ENCODE measurements at regions not wholly inside any gene's neighbourhood (a gene's known extent, or its start where the extent isn't known, plus 50 kb on each side); places are given as distances from the start of the nearest gene placed in this dataset.

GRCh38 chr12:73623421-73623820 is 914.2 kb upstream of the ATXN7L3B start:
- TF ChIP-seq, protein P1, sequence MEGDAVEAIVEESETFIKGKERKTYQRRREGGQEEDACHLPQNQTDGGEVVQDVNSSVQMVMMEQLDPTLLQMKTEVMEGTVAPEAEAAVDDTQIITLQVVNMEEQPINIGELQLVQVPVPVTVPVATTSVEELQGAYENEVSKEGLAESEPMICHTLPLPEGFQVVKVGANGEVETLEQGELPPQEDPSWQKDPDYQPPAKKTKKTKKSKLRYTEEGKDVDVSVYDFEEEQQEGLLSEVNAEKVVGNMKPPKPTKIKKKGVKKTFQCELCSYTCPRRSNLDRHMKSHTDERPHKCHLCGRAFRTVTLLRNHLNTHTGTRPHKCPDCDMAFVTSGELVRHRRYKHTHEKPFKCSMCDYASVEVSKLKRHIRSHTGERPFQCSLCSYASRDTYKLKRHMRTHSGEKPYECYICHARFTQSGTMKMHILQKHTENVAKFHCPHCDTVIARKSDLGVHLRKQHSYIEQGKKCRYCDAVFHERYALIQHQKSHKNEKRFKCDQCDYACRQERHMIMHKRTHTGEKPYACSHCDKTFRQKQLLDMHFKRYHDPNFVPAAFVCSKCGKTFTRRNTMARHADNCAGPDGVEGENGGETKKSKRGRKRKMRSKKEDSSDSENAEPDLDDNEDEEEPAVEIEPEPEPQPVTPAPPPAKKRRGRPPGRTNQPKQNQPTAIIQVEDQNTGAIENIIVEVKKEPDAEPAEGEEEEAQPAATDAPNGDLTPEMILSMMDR (IDR thresholded peaks at IDR 0.05): no peak
- TF ChIP-seq POLR2AphosphoS5 (IDR thresholded peaks at IDR 0.05): no peak

Data from suprapubic skin (tissue), 3 donors.